ENCODE measurements at regions not wholly inside any gene's neighbourhood (a gene's known extent, or its start where the extent isn't known, plus 50 kb on each side); places are given as distances from the start of the nearest gene placed in this dataset.

GRCh38 chr1:187091666-187092065 lies 262.9 kb downstream of the PLA2G4A start:
- no peak for DNase-seq

GRCh38 chr1:187092104-187092503 lies 263.4 kb downstream of the PLA2G4A start:
- no peak for DNase-seq

GRCh38 chr1:187096689-187097088 lies 267.9 kb downstream of the PLA2G4A start:
- DNase-seq = no peak

GRCh38 chr1:187110351-187110750 lies 281.6 kb downstream of the PLA2G4A start:
- DNase-seq = no peak

- no peak for DNase-seq
Observed at GRCh38 chr1:187114792-187115191, 286.0 kb downstream of the PLA2G4A start.

GRCh38 chr1:187121661-187122060 lies 292.9 kb downstream of the PLA2G4A start:
- DNase-seq = no peak

GRCh38 chr1:187122566-187122965 lies 293.8 kb downstream of the PLA2G4A start:
- DNase-seq = no peak

- DNase-seq = no peak
Observed at GRCh38 chr1:187129132-187129531, 300.4 kb downstream of the PLA2G4A start.

- DNase-seq = no peak
Observed at GRCh38 chr1:187143783-187144182, 315.0 kb downstream of the PLA2G4A start.

GRCh38 chr1:187146388-187146787 lies 317.6 kb downstream of the PLA2G4A start:
- no peak for DNase-seq

GRCh38 chr1:187151555-187151954 lies 322.8 kb downstream of the PLA2G4A start:
- no peak for DNase-seq

- DNase-seq = no peak
Observed at GRCh38 chr1:187153047-187153446, 324.3 kb downstream of the PLA2G4A start.

- no peak for DNase-seq
Observed at GRCh38 chr1:187157115-187157514, 328.4 kb downstream of the PLA2G4A start.

- DNase-seq = no peak
Observed at GRCh38 chr1:187157552-187157951, 328.8 kb downstream of the PLA2G4A start.

- DNase-seq = no peak
Observed at GRCh38 chr1:187167555-187167954, 338.8 kb downstream of the PLA2G4A start.

GRCh38 chr1:187168297-187168696 lies 339.5 kb downstream of the PLA2G4A start:
- no peak for DNase-seq

GRCh38 chr1:187185389-187185788 lies 356.6 kb downstream of the PLA2G4A start:
- DNase-seq = no peak

GRCh38 chr1:187197685-187198084 lies 368.9 kb downstream of the PLA2G4A start:
- no peak for DNase-seq

- no peak for DNase-seq
Observed at GRCh38 chr1:187203257-187203656, 374.5 kb downstream of the PLA2G4A start.

GRCh38 chr1:187212377-187212776 lies 383.6 kb downstream of the PLA2G4A start:
- DNase-seq = no peak

GRCh38 chr1:187226396-187226795 lies 397.6 kb downstream of the PLA2G4A start:
- DNase-seq = no peak

- DNase-seq = no peak
Observed at GRCh38 chr1:187228790-187229189, 400.0 kb downstream of the PLA2G4A start.

GRCh38 chr1:187229496-187229895 lies 400.7 kb downstream of the PLA2G4A start:
- no peak for DNase-seq

GRCh38 chr1:187234706-187235105 lies 406.0 kb downstream of the PLA2G4A start:
- DNase-seq = no peak

- DNase-seq = no peak
Observed at GRCh38 chr1:187236199-187236598, 407.4 kb downstream of the PLA2G4A start.

- DNase-seq = no peak
Observed at GRCh38 chr1:187236676-187237075, 407.9 kb downstream of the PLA2G4A start.

Data from activated CD4-positive, CD25-positive, alpha-beta regulatory T cell treated with anti-CD3 and anti-CD28 coated beads, Interleukin-2, amount 50 U/mL, for 72 hours (primary cell).